ENCODE measurements at regions not wholly inside any gene's neighbourhood (a gene's known extent, or its start where the extent isn't known, plus 50 kb on each side); places are given as distances from the start of the nearest gene placed in this dataset.

DNA sequence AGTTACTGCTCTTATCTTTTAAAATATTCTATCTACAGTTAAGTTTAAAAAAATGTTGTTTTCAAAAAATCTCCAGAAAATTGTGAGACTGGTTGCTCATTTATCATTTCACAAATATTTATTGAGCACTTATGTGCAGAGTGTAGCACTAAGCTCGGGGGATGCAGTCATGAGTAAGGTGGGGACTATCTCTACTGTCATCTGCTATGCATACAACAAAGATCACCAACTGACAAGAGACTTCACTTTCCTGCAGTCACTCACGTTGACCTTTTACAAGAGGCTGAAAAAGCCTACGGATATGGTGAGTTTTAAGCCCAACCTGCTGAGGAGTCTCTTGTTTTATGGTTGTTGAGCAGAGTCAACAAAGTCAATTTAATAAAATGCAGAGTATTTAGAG, 392.5 kb downstream of the KLF12 start:
- TF ChIP-seq, protein P1, sequence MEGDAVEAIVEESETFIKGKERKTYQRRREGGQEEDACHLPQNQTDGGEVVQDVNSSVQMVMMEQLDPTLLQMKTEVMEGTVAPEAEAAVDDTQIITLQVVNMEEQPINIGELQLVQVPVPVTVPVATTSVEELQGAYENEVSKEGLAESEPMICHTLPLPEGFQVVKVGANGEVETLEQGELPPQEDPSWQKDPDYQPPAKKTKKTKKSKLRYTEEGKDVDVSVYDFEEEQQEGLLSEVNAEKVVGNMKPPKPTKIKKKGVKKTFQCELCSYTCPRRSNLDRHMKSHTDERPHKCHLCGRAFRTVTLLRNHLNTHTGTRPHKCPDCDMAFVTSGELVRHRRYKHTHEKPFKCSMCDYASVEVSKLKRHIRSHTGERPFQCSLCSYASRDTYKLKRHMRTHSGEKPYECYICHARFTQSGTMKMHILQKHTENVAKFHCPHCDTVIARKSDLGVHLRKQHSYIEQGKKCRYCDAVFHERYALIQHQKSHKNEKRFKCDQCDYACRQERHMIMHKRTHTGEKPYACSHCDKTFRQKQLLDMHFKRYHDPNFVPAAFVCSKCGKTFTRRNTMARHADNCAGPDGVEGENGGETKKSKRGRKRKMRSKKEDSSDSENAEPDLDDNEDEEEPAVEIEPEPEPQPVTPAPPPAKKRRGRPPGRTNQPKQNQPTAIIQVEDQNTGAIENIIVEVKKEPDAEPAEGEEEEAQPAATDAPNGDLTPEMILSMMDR (conservative IDR thresholded peaks at IDR 0.05) = no peak
- no peak overlapping the region for H3K27ac ChIP-seq

DNA sequence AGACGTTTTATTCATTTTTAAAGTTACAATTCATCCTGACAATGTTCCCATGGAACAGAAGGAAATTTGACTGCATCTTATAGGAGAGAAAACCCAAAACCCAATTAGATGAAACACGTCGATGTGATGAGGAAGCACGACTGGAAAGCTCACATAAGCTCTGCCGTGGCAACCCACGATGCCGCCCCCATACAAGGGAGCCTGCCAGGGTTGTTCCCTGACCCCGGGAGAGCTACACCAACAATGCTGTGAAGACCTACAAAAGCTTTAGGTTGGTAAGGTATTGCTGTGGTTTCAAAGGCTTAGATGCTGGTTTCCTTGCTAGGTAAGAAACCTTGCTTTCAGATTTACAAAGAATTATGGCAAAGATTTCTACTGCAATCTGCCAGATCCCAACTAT, 393.1 kb downstream of the KLF12 start:
- TF ChIP-seq, protein P1 (conservative IDR thresholded peaks at IDR 0.05) = no peak

DNA sequence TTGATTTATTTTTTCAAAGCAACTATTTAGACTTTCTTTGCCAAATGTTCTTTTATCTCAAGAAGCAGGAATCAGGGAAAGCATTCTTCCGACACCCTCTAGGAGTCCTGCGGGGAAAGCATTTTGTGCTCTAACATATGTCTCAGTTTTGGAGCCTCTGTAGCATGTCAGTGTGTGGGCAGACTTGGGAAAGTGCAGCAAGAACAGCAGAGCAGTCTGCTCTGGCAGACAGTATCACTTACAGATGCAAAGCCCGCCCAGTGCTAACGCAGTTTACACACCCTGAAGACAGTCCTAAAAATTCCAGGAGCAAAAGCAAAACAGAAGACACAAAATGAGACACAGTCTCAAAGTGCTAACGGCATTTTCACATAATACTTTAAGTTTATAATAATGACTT, 393.5 kb downstream of the KLF12 start:
- no peak overlapping the region for H3K27ac ChIP-seq
- TF ChIP-seq, protein P1 (conservative IDR thresholded peaks at IDR 0.05) = no peak

More for the DNA sequence above, 393.1 kb downstream of the KLF12 start:
- no peak overlapping the region for H3K27ac ChIP-seq

DNA sequence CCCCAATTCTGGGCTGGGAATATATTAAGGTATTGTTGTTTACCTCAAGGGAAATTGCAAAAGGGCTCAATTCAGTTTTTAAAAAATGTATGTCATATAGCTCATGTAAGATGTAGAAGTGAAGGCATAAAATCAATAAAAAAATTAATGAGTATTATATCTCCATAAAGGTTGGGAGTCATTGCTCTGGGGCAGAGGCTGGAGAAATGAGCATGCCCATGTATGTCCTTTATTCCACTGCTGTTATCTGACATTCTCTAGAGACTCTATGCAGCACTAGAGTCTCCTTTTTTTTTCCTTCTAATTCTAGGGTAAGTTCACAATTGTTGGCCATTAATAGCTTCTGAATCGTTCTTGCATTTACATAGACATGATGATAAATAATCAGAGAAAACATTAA, 394.8 kb downstream of the KLF12 start:
- TF ChIP-seq, protein P1 (conservative IDR thresholded peaks at IDR 0.05) = no peak
- H3K27ac ChIP-seq = no peak overlapping the region

DNA sequence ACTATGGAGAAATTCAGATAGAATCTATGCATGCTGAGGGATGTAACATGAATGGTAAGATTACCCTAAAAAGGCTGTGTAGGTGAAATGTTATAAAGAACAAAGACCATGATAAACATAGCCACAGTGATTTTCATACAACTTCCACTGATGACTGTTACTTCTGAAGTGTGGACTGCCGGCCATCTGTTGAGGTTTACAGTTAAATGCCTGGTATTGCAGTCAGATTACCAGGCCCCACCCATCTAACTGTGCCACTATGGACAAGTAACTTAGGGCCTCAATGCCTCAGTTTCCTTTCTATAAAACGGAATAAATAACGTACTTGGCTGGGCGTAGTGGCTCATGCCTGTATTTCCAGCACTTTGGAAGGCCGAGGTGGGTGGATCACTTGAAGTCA, 395.6 kb downstream of the KLF12 start:
- H3K27ac ChIP-seq = no peak overlapping the region
- TF ChIP-seq, protein P1 (conservative IDR thresholded peaks at IDR 0.05) = no peak

DNA sequence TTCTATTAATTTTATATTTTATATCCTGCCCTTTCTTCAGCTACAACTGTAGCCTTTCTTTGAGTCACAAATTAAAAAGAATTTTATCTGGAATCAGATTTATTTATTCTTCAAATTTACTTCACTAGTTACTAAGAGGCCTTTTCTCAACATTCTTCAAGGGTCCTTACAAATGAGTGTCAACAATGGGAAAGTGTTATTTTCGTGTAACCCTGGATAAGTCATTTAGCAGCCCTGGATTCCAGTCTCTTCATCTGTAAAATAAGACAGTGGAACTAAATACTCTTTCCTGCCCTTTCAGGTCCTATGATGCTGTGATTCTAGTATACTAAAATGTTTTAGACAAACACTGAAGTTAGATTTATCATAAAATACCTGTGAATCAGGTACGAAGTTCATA, 397.0 kb downstream of the KLF12 start:
- TF ChIP-seq, protein P1 (conservative IDR thresholded peaks at IDR 0.05) = no peak
- H3K27ac ChIP-seq = no peak overlapping the region

DNA sequence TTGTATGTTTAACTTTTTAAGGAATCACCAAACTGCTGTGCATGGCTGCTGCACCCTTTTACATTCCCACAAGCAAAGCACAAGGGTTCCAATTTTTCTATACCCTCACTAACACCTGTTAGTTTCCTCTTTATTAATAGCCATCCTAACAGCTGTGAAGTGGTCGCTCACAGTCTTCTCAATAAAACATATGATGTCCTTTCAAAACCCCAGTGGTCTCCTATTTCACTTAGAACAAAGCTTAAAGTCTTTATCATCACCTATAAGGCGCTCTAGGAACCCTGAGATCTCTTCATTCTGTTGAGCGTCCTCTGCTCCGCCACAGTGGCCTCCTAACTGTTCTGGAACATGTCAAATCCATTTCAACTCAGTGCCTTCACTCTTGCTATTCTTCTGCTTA, 400.5 kb downstream of the KLF12 start:
- TF ChIP-seq, protein P1 (conservative IDR thresholded peaks at IDR 0.05) = no peak

DNA sequence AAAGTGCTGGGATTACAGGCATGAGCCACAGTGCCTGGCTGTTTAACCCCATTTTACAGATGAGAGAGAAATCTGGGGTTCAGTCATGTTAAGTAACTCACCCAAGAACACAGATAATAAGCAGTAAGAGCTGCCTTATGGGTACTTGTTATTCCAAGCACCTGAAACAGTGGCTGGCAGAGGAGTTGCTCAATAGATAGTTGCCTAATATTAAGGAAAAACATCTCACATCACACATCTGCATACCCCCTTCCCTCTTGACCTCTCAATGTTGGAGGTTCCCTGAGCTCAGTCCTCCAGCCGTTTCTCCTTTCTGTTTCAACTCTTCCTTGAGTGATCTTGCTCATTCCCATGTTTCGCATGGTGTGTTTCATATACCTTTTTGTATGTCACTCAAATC, 401.9 kb downstream of the KLF12 start:
- TF ChIP-seq, protein P1 (conservative IDR thresholded peaks at IDR 0.05) = no peak
- H3K27ac ChIP-seq = no peak overlapping the region

More for the DNA sequence above, 400.5 kb downstream of the KLF12 start:
- H3K27ac ChIP-seq = no peak overlapping the region
